ENCODE measurements at regions not wholly inside any gene's neighbourhood (a gene's known extent, or its start where the extent isn't known, plus 50 kb on each side); places are given as distances from the start of the nearest gene placed in this dataset.

GRCh38 chr9:116066221-116066620 is 87.4 kb upstream of the PAPPA start:
- Histone ChIP-seq H3K79me2 (no peaks in the 10 kb centered on the region), H3K9me3 (ENCODE audit: low read depth) (no peaks in the 10 kb centered on the region), H3K4me3 (no peak overlapping the region), H3K36me3 (replicated peaks; ENCODE audit: insufficient read depth, low read depth) (no peaks in the 10 kb centered on the region), H3K4me2 (no peak overlapping the region), H3K9me2 (replicated peaks; ENCODE audit: insufficient read depth) (no peaks in the 10 kb centered on the region), H3K4me1 (ENCODE audit: insufficient read depth) (no peaks in the 10 kb centered on the region), H3K27ac (no peak overlapping the region), H3K27me3 (no peaks in the 10 kb centered on the region), H4K20me1 (ENCODE audit: insufficient read depth, poor library complexity, severe bottlenecking) (no peaks in the 10 kb centered on the region), H2AFZ (no peak overlapping the region)
- TF ChIP-seq, protein P1, sequence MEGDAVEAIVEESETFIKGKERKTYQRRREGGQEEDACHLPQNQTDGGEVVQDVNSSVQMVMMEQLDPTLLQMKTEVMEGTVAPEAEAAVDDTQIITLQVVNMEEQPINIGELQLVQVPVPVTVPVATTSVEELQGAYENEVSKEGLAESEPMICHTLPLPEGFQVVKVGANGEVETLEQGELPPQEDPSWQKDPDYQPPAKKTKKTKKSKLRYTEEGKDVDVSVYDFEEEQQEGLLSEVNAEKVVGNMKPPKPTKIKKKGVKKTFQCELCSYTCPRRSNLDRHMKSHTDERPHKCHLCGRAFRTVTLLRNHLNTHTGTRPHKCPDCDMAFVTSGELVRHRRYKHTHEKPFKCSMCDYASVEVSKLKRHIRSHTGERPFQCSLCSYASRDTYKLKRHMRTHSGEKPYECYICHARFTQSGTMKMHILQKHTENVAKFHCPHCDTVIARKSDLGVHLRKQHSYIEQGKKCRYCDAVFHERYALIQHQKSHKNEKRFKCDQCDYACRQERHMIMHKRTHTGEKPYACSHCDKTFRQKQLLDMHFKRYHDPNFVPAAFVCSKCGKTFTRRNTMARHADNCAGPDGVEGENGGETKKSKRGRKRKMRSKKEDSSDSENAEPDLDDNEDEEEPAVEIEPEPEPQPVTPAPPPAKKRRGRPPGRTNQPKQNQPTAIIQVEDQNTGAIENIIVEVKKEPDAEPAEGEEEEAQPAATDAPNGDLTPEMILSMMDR (IDR thresholded peaks at IDR 0.05; ENCODE audit: poor library complexity), result no peak
- no peak for TF ChIP-seq EZH2phosphoT487 (IDR thresholded peaks at IDR 0.05; ENCODE audit: low read depth, severe bottlenecking, unreplicated experiment)
- TF ChIP-seq EZH2 (IDR thresholded peaks at IDR 0.05; ENCODE audit: borderline replicate concordance), result no peak
- DNase-seq (ENCODE audit: low spot score), result no peak
- 89% methylated on average over 3 of the region's 3 CpGs for WGBS (ENCODE audit: low lambda C conversion rate, missing lambda C conversion rate)

- H3K4me1 ChIP-seq (ENCODE audit: insufficient read depth), result no peaks in the 10 kb centered on the region
- no peaks in the 10 kb centered on the region for H3K9me2 ChIP-seq (replicated peaks; ENCODE audit: insufficient read depth)
- TF ChIP-seq EZH2phosphoT487 (IDR thresholded peaks at IDR 0.05; ENCODE audit: low read depth, severe bottlenecking, unreplicated experiment) (no peak), EZH2 (IDR thresholded peaks at IDR 0.05; ENCODE audit: borderline replicate concordance) (no peak)
- TF ChIP-seq, protein P1 (IDR thresholded peaks at IDR 0.05; ENCODE audit: poor library complexity), result no peak
- DNase-seq (ENCODE audit: low spot score), result no peak
- no peak overlapping the region for H2AFZ ChIP-seq
- H4K20me1 ChIP-seq (ENCODE audit: insufficient read depth, poor library complexity, severe bottlenecking), result no peaks in the 10 kb centered on the region
- no peak overlapping the region for H3K4me3 ChIP-seq
- no peaks in the 10 kb centered on the region for H3K27me3 ChIP-seq
- no peak overlapping the region for H3K27ac ChIP-seq
- H3K79me2 ChIP-seq, result no peaks in the 10 kb centered on the region
- H3K4me2 ChIP-seq, result no peak overlapping the region
- no peaks in the 10 kb centered on the region for H3K9me3 ChIP-seq (ENCODE audit: low read depth)
- H3K36me3 ChIP-seq (replicated peaks; ENCODE audit: insufficient read depth, low read depth), result no peaks in the 10 kb centered on the region
- 97% methylated on average over 3 of the region's 3 CpGs for WGBS (ENCODE audit: low lambda C conversion rate, missing lambda C conversion rate)
Measured at GRCh38 chr9:116067566-116067965, 86.0 kb upstream of the PAPPA start.

DNA sequence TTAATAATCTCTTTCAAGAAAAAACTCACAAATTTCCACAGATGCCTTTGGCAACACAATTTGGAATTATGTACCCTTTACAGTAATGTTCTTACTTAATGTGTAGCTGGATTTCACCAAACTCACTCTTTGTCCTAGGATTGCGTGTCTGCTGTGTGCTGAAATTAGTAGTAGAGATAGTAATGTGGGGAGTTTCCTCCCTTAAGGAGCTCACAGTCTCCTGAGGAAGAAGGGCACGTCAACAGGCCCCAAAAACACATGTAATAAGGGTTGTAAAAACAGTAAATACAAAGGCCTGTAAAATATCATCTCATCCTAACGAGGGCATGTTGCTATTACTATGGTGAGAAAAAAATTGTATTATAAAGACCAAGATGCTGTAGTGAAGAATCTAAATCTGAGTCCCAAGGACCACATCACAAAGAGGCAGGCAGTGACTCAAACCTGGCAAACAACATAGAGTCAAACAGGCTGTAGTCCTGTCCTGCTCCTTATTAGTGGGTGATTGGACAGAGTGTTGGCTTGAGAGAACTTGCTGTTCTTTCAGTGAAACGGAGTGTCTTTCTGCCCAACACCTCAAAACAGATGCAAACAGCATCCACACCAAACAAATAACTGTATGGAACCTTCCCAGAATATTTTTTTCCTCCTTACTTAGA is 83.2 kb upstream of the PAPPA start:
- H3K4me3 ChIP-seq, result no peak overlapping the region
- H3K27ac ChIP-seq, result no peak overlapping the region
- no peaks in the 10 kb centered on the region for H3K9me2 ChIP-seq (replicated peaks; ENCODE audit: insufficient read depth)
- TF ChIP-seq EZH2phosphoT487 (IDR thresholded peaks at IDR 0.05; ENCODE audit: low read depth, severe bottlenecking, unreplicated experiment) (no peak), EZH2 (IDR thresholded peaks at IDR 0.05; ENCODE audit: borderline replicate concordance) (no peak)
- TF ChIP-seq, protein P1 (IDR thresholded peaks at IDR 0.05; ENCODE audit: poor library complexity), result no peak
- DNase-seq (ENCODE audit: low spot score), result no peak
- no peaks in the 10 kb centered on the region for H3K4me1 ChIP-seq (ENCODE audit: insufficient read depth)
- H4K20me1 ChIP-seq (ENCODE audit: insufficient read depth, poor library complexity, severe bottlenecking), result no peaks in the 10 kb centered on the region
- H3K9me3 ChIP-seq (ENCODE audit: low read depth), result no peaks in the 10 kb centered on the region
- whole genome bisulfite sequencing (ENCODE audit: low lambda C conversion rate, missing lambda C conversion rate), result 84% methylated on average over 4 of the region's 4 CpGs
- no peak overlapping the region for H2AFZ ChIP-seq
- H3K27me3 ChIP-seq, result no peaks in the 10 kb centered on the region
- H3K4me2 ChIP-seq, result no peak overlapping the region
- no peaks in the 10 kb centered on the region for H3K36me3 ChIP-seq (replicated peaks; ENCODE audit: insufficient read depth, low read depth)
- no peaks in the 10 kb centered on the region for H3K79me2 ChIP-seq
